ENCODE measurements at regions not wholly inside any gene's neighbourhood (a gene's known extent, or its start where the extent isn't known, plus 50 kb on each side); places are given as distances from the start of the nearest gene placed in this dataset.

GRCh38 chr1:234782105-234782751 is 172.2 kb upstream of the IRF2BP2 start:
- Histone ChIP-seq H3K9me3 (ENCODE audit: low read depth) (no peaks in the 10 kb centered on the region), H4K20me1 (ENCODE audit: low read depth) (no peaks in the 10 kb centered on the region), H3K27me3 (peaks cover 42% of the 10 kb centered on the region), H3K4me3 (no peak overlapping the region), H2AFZ (replicated peaks) (no peak overlapping the region), H3K79me2 (ENCODE audit: low read depth) (no peaks in the 10 kb centered on the region), H3K4me2 (no peak overlapping the region), H3K9ac (no peak overlapping the region), H3F3A (ENCODE audit: low read depth) (peaks cover 6% of the 10 kb centered on the region), H3K4me1 (peaks cover 16% of the 10 kb centered on the region), H3K36me3 (no peaks in the 10 kb centered on the region), H3K27ac (no peak overlapping the region)
- Mint-ChIP-seq H3K36me3 (no peaks in the 10 kb centered on the region), H3K27ac (no peak overlapping the region), H3K4me3 (no peak overlapping the region), H3K9me3 (no peaks in the 10 kb centered on the region), H3K27me3 (ENCODE audit: insufficient read depth, low read depth) (no peaks in the 10 kb centered on the region), H3K4me1 (peaks cover 5% of the 10 kb centered on the region)
- DNase-seq (ENCODE audit: low spot score), result peak; percentile 26
- no peak for TF ChIP-seq CTCF (IDR thresholded peaks at IDR 0.05)
- no peak for TF ChIP-seq EZH2phosphoT487 (IDR thresholded peaks at IDR 0.05)
- no peak for TF ChIP-seq EZH2 (IDR thresholded peaks at IDR 0.05)

GRCh38 chr1:234781241-234782065 is 171.5 kb upstream of the IRF2BP2 start:
- H4K20me1 ChIP-seq (ENCODE audit: low read depth), result no peaks in the 10 kb centered on the region
- no peak overlapping the region for H2AFZ ChIP-seq (replicated peaks)
- DNase-seq (ENCODE audit: low spot score), result peak; percentile 13
- Mint-ChIP-seq H3K4me3 (no peak overlapping the region), H3K27ac (no peak overlapping the region), H3K9me3 (no peaks in the 10 kb centered on the region), H3K27me3 (ENCODE audit: insufficient read depth, low read depth) (no peaks in the 10 kb centered on the region), H3K4me1 (peaks cover 5% of the 10 kb centered on the region), H3K36me3 (no peaks in the 10 kb centered on the region)
- no peak overlapping the region for H3K4me2 ChIP-seq
- H3K27me3 ChIP-seq, result peaks cover 47% of the 10 kb centered on the region
- no peak overlapping the region for H3K4me3 ChIP-seq
- H3K9me3 ChIP-seq (ENCODE audit: low read depth), result no peaks in the 10 kb centered on the region
- TF ChIP-seq CTCF (IDR thresholded peaks at IDR 0.05) (peak; percentile 20), EZH2phosphoT487 (IDR thresholded peaks at IDR 0.05) (no peak), EZH2 (IDR thresholded peaks at IDR 0.05) (peak; percentile 43)
- no peak overlapping the region for H3K9ac ChIP-seq
- peaks cover 6% of the 10 kb centered on the region for H3F3A ChIP-seq (ENCODE audit: low read depth)
- peaks cover 16% of the 10 kb centered on the region for H3K4me1 ChIP-seq
- no peak overlapping the region for H3K27ac ChIP-seq
- no peaks in the 10 kb centered on the region for H3K36me3 ChIP-seq
- H3K79me2 ChIP-seq (ENCODE audit: low read depth), result no peaks in the 10 kb centered on the region

GRCh38 chr1:234780531-234781162 is 170.7 kb upstream of the IRF2BP2 start:
- Histone ChIP-seq H3K4me3 (no peak overlapping the region), H4K20me1 (ENCODE audit: low read depth) (no peaks in the 10 kb centered on the region), H3K9ac (no peak overlapping the region), H3F3A (ENCODE audit: low read depth) (peaks cover 6% of the 10 kb centered on the region), H3K27ac (no peak overlapping the region), H3K27me3 (peaks cover 48% of the 10 kb centered on the region), H2AFZ (replicated peaks) (no peak overlapping the region), H3K9me3 (ENCODE audit: low read depth) (no peaks in the 10 kb centered on the region), H3K36me3 (no peaks in the 10 kb centered on the region), H3K4me2 (no peak overlapping the region), H3K4me1 (peaks cover 16% of the 10 kb centered on the region), H3K79me2 (ENCODE audit: low read depth) (no peaks in the 10 kb centered on the region)
- Mint-ChIP-seq H3K9me3 (no peaks in the 10 kb centered on the region), H3K36me3 (no peaks in the 10 kb centered on the region), H3K27ac (no peak overlapping the region), H3K4me1 (peaks cover 5% of the 10 kb centered on the region), H3K4me3 (no peak overlapping the region), H3K27me3 (ENCODE audit: insufficient read depth, low read depth) (no peaks in the 10 kb centered on the region)
- TF ChIP-seq CTCF (IDR thresholded peaks at IDR 0.05) (no peak), EZH2 (IDR thresholded peaks at IDR 0.05) (no peak), EZH2phosphoT487 (IDR thresholded peaks at IDR 0.05) (no peak)
- DNase-seq (ENCODE audit: low spot score), result peak; percentile 21

All from neural progenitor cell (in vitro differentiated cells).